Transverse colon (tissue), 4 donors: ENCODE measurements at regions not wholly inside any gene's neighbourhood (a gene's known extent, or its start where the extent isn't known, plus 50 kb on each side); places are given as distances from the start of the nearest gene placed in this dataset.

ENCODE experiments used
- DNase-seq: peaks from one replicate; pipeline ENCODE4 v3.0.0-alpha.2; 2019
- H3K27ac ChIP-seq, 4 donors: fragments of 200-600 bp; sonication (generic); 2 replicates each; pipeline ENCODE4 v1.5.1; 2016 to 2018; ENCODE audit warnings: inconsistent platforms in 4 of 4
- H3K27me3 ChIP-seq: fragments of 200-600 bp; sonication (generic); 2 replicates; pipeline ENCODE4 v1.5.1; 2017; ENCODE audit warnings: inconsistent platforms
- H3K36me3 ChIP-seq, 4 donors: fragments of 200-600 bp; sonication (generic); 2 replicates each; pipeline ENCODE4 v1.5.1; 2017 to 2019; ENCODE audit warnings: inconsistent platforms in 4 of 4
- H3K4me1 ChIP-seq, 4 donors: fragments of 200-600 bp; sonication (generic); 2 replicates each; pipeline ENCODE4 v1.5.1; 2017 to 2020; ENCODE audit warnings: inconsistent platforms in 4 of 4
- H3K4me3 ChIP-seq, 4 donors: fragments of 200-600 bp; sonication (generic); 1 replicate in 1 of 4; 2 replicates in 3 of 4; pipeline versions ENCODE4 v1.5.1 to v1.6.1; 2017 to 2019; ENCODE audit warnings: inconsistent platforms in 4 of 4
- H3K9me3 ChIP-seq, 2 donors: fragments of 200-600 bp; sonication (generic); 2 replicates each; pipeline ENCODE4 v1.5.1; 2017 to 2019; ENCODE audit warnings: inconsistent platforms in 2 of 2
- CTCF ChIP-seq, 5 experiments: fragments of 200-600 bp in 3 of 5; fragments of 450-650 bp in 2 of 5; sonication (generic) in 3 of 5; IDR thresholded peaks; 1 replicate in 2 of 5; 2 replicates in 3 of 5; pipeline ENCODE4 v1.5.1; 2016 to 2017; ENCODE audit warnings: antibody characterized with exemption in 5 of 5, inconsistent platforms in 3 of 5, mild to moderate bottlenecking in 2 of 5, moderate library complexity in 1 of 5
- EP300 ChIP-seq: sonication (generic); formaldehyde crosslinking; IDR thresholded peaks from one replicate; pipeline ENCODE4 v1.6.1; 2017; ENCODE audit warnings: antibody characterized with exemption, low read depth
- POLR2A ChIP-seq: fragments of 450-650 bp; IDR thresholded peaks from one replicate; pipeline ENCODE4 v1.6.1; 2016; ENCODE audit warnings: antibody characterized with exemption, mild to moderate bottlenecking, moderate library complexity
- POLR2AphosphoS5 ChIP-seq, 3 donors: sonication (generic); formaldehyde crosslinking; IDR thresholded peaks; one replicate each; pipeline ENCODE4 v1.6.1; 2016; ENCODE audit warnings: antibody characterized with exemption in 3 of 3
- WGBS, 2 donors: methylation state at CpG; one replicate each; pipeline ENCODE4 v1.1.5; 2018; ENCODE audit warnings: low coverage in 1 of 2; 5-methylcytosine and 5-hydroxymethylcytosine counted together
- in situ Hi-C, 4 donors: fragments of 200-750 bp; cut with MboI; loops; one replicate each; pipeline versions ENCODE4 v1.15.0 to v1.15.1; 2017; ENCODE audit warnings: low sequenced_read_pairs in 3 of 4, low pct_ligation_motif_present in 1 of 4, low pct_unique_long_range_greater_than_20kb in 1 of 4
- intact Hi-C: fragments of 100-400 bp; cut with DNase I; formaldehyde crosslinking; loops from one replicate; pipeline ENCODE4 v1.15.1; 2023; ENCODE audit warnings: low total_unique reads

GRCh38 chr6:99802396-99803031, 191.5 kb downstream of the MCHR2 start:
- H3K27ac ChIP-seq: no peak overlapping the region
- no peaks in the 10 kb centered on the region for H3K36me3 ChIP-seq
- no peaks in the 10 kb centered on the region for H3K9me3 ChIP-seq
- no peaks in the 10 kb centered on the region for H3K4me1 ChIP-seq
- TF ChIP-seq CTCF (IDR thresholded peaks at IDR 0.05) (no peak), EP300 (no peak), POLR2AphosphoS5 (IDR thresholded peaks at IDR 0.05) (no peak), POLR2A (no peak)
- WGBS, 2 donors: 62 to 65% methylated on average over 6 to 10 of the region's 10 CpGs
- H3K4me3 ChIP-seq: no peak overlapping the region
- intact Hi-C loops (no loop called here), in situ Hi-C loops (no loop called here)
- no peaks in the 10 kb centered on the region for H3K27me3 ChIP-seq
- no peak for DNase-seq

GRCh38 chr6:99808992-99809391, 185.0 kb downstream of the MCHR2 start:
- DNase-seq: peak; percentile 14
- Histone ChIP-seq H3K27me3 (no peaks in the 10 kb centered on the region), H3K4me3 (no peak overlapping the region), H3K36me3 (no peaks in the 10 kb centered on the region), H3K9me3 (no peaks in the 10 kb centered on the region), H3K27ac (peak overlapping the region; percentile 26 to 67 (median 46)), H3K4me1 (peaks cover 0 to 46% (median 12%) of the 10 kb centered on the region in 4 donors)
- TF ChIP-seq POLR2AphosphoS5 (IDR thresholded peaks at IDR 0.05): no peak
- intact Hi-C loops: no loop called here
- in situ Hi-C loops: no loop called here
- 84 to 94% methylated on average over 2 of the region's 2 CpGs for WGBS, 2 donors

GRCh38 chr6:99810295-99810694, 183.7 kb downstream of the MCHR2 start:
- Histone ChIP-seq H3K4me1 (peaks cover 0 to 50% (median 13%) of the 10 kb centered on the region in 4 donors), H3K27ac (peak overlapping the region; percentile 9 to 40 (median 22)), H3K9me3 (no peaks in the 10 kb centered on the region), H3K36me3 (no peaks in the 10 kb centered on the region), H3K4me3 (no peak overlapping the region), H3K27me3 (no peaks in the 10 kb centered on the region)
- 46 to 67% methylated on average over 1 of the region's 1 CpG for WGBS, 2 donors
- TF ChIP-seq CTCF (IDR thresholded peaks at IDR 0.05): no peak
- TF ChIP-seq POLR2AphosphoS5 (IDR thresholded peaks at IDR 0.05): no peak
- no peak for TF ChIP-seq POLR2A
- TF ChIP-seq EP300: no peak
- in situ Hi-C loops (no loop called here), intact Hi-C loops (no loop called here)
- DNase-seq: no peak

GRCh38 chr6:99810942-99811620, 182.9 kb downstream of the MCHR2 start:
- peak; percentile 39 for DNase-seq
- 70 to 79% methylated on average over 2 to 3 of the region's 3 CpGs for WGBS, 2 donors
- Histone ChIP-seq H3K9me3 (no peaks in the 10 kb centered on the region), H3K36me3 (no peaks in the 10 kb centered on the region), H3K4me1 (peaks cover 0 to 50% (median 13%) of the 10 kb centered on the region in 4 donors), H3K27ac (peak overlapping the region; percentile 9 to 40 (median 22)), H3K27me3 (no peaks in the 10 kb centered on the region), H3K4me3 (no peak overlapping the region)
- intact Hi-C loops (no loop called here), in situ Hi-C loops (no loop called here)
- TF ChIP-seq CTCF (IDR thresholded peaks at IDR 0.05) (no peak), POLR2AphosphoS5 (IDR thresholded peaks at IDR 0.05) (no peak), EP300 (no peak), POLR2A (no peak)
